ENCODE measurements at regions not wholly inside any gene's neighbourhood (a gene's known extent, or its start where the extent isn't known, plus 50 kb on each side); places are given as distances from the start of the nearest gene placed in this dataset.

GRCh38 chr11:109981031-109981636 is 112.1 kb upstream of the ZC3H12C start:
- Mint-ChIP-seq H3K4me1 (no peaks in the 10 kb centered on the region), H3K36me3 (no peaks in the 10 kb centered on the region), H3K9me3 (peaks cover 0 to 5% (median 0%) of the 10 kb centered on the region in 8 donors), H3K4me3 (no peak overlapping the region), H3K27ac (no peak overlapping the region), H3K27me3 (peaks cover 6 to 13% of the 10 kb centered on the region in 2 donors)
- H3K27me3 ChIP-seq (ENCODE audit: insufficient read depth, low read length): no peaks in the 10 kb centered on the region
- no peak overlapping the region for H3K4me3 ChIP-seq (ENCODE audit: low read length in 2 of 2)
- ChIA-PET POLR2A (ENCODE audit: partially characterized antibody) (no interaction called here), CTCF (ENCODE audit: partially characterized antibody) (no interaction called here)
- H3K27ac ChIP-seq (ENCODE audit: low read depth, low read length): no peak overlapping the region
- no peaks in the 10 kb centered on the region for H3K4me1 ChIP-seq (ENCODE audit: insufficient read depth, low read length)
- no peak for DNase-seq
- no peaks in the 10 kb centered on the region for H3K9me3 ChIP-seq (ENCODE audit: control insufficient read depth in 1 of 2, low read length in 2 of 2)
- intact Hi-C loops (cut with micrococcal nuclease): no loop called here
- H3K36me3 ChIP-seq (ENCODE audit: insufficient read depth, low read length): no peaks in the 10 kb centered on the region

- Mint-ChIP-seq H3K4me1 (no peaks in the 10 kb centered on the region), H3K27ac (peak overlapping the region in 1 of 7 donors; percentile 69), H3K9me3 (peaks cover 0 to 7% (median 0%) of the 10 kb centered on the region in 8 donors), H3K36me3 (no peaks in the 10 kb centered on the region), H3K4me3 (no peak overlapping the region), H3K27me3 (peaks cover 4 to 9% of the 10 kb centered on the region in 2 donors)
- POLR2A ChIA-PET (ENCODE audit: partially characterized antibody): no interaction called here
- no peaks in the 10 kb centered on the region for H3K27me3 ChIP-seq (ENCODE audit: insufficient read depth, low read length)
- no peaks in the 10 kb centered on the region for H3K4me1 ChIP-seq (ENCODE audit: insufficient read depth, low read length)
- no peaks in the 10 kb centered on the region for H3K36me3 ChIP-seq (ENCODE audit: insufficient read depth, low read length)
- no peak overlapping the region for H3K4me3 ChIP-seq (ENCODE audit: low read length in 2 of 2)
- H3K9me3 ChIP-seq (ENCODE audit: control insufficient read depth in 1 of 2, low read length in 2 of 2): no peaks in the 10 kb centered on the region
- intact Hi-C loops (cut with micrococcal nuclease): no loop called here
- CTCF ChIA-PET (ENCODE audit: partially characterized antibody): no interaction called here
- no peak overlapping the region for H3K27ac ChIP-seq (ENCODE audit: low read depth, low read length)
- DNase-seq: no peak
Measured at GRCh38 chr11:109983358-109983757, 109.8 kb upstream of the ZC3H12C start.

DNA sequence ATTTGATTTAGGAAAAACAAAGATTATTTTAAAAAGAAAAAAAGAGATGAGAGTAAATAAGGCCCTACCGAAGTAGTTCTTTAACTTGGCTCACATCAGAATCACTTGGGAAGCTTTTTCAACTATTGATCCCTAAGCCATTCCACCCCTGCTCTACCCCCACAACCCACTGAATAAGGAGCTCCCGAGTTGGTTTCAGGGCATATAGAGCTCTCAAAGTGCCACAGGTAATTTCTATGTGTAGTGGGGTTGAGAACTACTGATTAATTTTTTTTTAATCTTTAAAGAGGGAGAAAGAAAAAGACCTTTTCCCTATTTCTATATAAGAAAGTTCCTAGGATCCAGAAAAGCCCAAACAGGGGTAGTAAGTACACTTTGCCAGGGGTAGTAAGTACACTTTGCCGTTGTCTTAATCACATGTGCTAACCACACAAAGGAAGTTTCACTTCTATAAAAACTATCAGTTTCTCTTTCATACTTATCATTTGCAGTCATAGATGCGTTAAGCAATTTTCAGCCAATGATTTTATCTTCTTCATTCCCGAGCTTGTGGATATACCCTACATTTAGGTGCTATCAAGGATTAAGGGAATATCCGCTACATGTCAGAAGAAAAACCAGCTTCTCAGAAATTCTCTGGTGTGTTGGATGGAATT is 108.4 kb upstream of the ZC3H12C start:
- Mint-ChIP-seq H3K36me3 (no peaks in the 10 kb centered on the region), H3K4me3 (no peak overlapping the region), H3K27me3 (peaks cover 4 to 5% of the 10 kb centered on the region in 2 donors), H3K4me1 (no peaks in the 10 kb centered on the region), H3K9me3 (peaks cover 0 to 7% (median 0%) of the 10 kb centered on the region in 8 donors), H3K27ac (no peak overlapping the region)
- H3K27me3 ChIP-seq (ENCODE audit: insufficient read depth, low read length): no peaks in the 10 kb centered on the region
- no peaks in the 10 kb centered on the region for H3K36me3 ChIP-seq (ENCODE audit: insufficient read depth, low read length)
- ChIA-PET POLR2A (ENCODE audit: partially characterized antibody) (no interaction called here), CTCF (ENCODE audit: partially characterized antibody) (no interaction called here)
- no peak overlapping the region for H3K4me3 ChIP-seq (ENCODE audit: low read length in 2 of 2)
- H3K9me3 ChIP-seq (ENCODE audit: control insufficient read depth in 1 of 2, low read length in 2 of 2): no peaks in the 10 kb centered on the region
- H3K27ac ChIP-seq (ENCODE audit: low read depth, low read length): no peak overlapping the region
- DNase-seq: no peak
- no peaks in the 10 kb centered on the region for H3K4me1 ChIP-seq (ENCODE audit: insufficient read depth, low read length)
- intact Hi-C loops (cut with micrococcal nuclease): no loop called here

- Histone ChIP-seq H3K27me3 (ENCODE audit: insufficient read depth, low read length) (no peaks in the 10 kb centered on the region), H3K4me3 (ENCODE audit: low read length in 2 of 2) (no peak overlapping the region), H3K9me3 (ENCODE audit: control insufficient read depth in 1 of 2, low read length in 2 of 2) (no peaks in the 10 kb centered on the region), H3K36me3 (ENCODE audit: insufficient read depth, low read length) (no peaks in the 10 kb centered on the region), H3K4me1 (ENCODE audit: insufficient read depth, low read length) (no peaks in the 10 kb centered on the region), H3K27ac (ENCODE audit: low read depth, low read length) (no peak overlapping the region)
- ChIA-PET CTCF (ENCODE audit: partially characterized antibody) (no interaction called here), POLR2A (ENCODE audit: partially characterized antibody) (no interaction called here)
- H3K4me3 Mint-ChIP-seq: no peak overlapping the region
- intact Hi-C loops (cut with micrococcal nuclease): no loop called here
- DNase-seq: no peak
- no peaks in the 10 kb centered on the region for H3K4me1 Mint-ChIP-seq
- H3K27me3 Mint-ChIP-seq: peaks cover 4 to 5% of the 10 kb centered on the region in 2 donors
- no peaks in the 10 kb centered on the region for H3K36me3 Mint-ChIP-seq
- peaks cover 0 to 7% (median 0%) of the 10 kb centered on the region in 8 donors for H3K9me3 Mint-ChIP-seq
- H3K27ac Mint-ChIP-seq: no peak overlapping the region
Measured at GRCh38 chr11:109986488-109986887, 106.7 kb upstream of the ZC3H12C start.

GRCh38 chr11:109991835-109992234 is 101.4 kb upstream of the ZC3H12C start:
- ChIA-PET CTCF (ENCODE audit: partially characterized antibody) (no interaction called here), POLR2A (ENCODE audit: partially characterized antibody) (no interaction called here)
- no peaks in the 10 kb centered on the region for H3K27me3 ChIP-seq (ENCODE audit: insufficient read depth, low read length)
- Mint-ChIP-seq H3K4me3 (no peak overlapping the region), H3K36me3 (no peaks in the 10 kb centered on the region), H3K9me3 (no peaks in the 10 kb centered on the region), H3K4me1 (no peaks in the 10 kb centered on the region), H3K27ac (no peak overlapping the region), H3K27me3 (no peaks in the 10 kb centered on the region)
- no peak overlapping the region for H3K4me3 ChIP-seq (ENCODE audit: low read length in 2 of 2)
- H3K4me1 ChIP-seq (ENCODE audit: insufficient read depth, low read length): no peaks in the 10 kb centered on the region
- no peaks in the 10 kb centered on the region for H3K36me3 ChIP-seq (ENCODE audit: insufficient read depth, low read length)
- intact Hi-C loops (cut with micrococcal nuclease): no loop called here
- DNase-seq: no peak
- no peaks in the 10 kb centered on the region for H3K9me3 ChIP-seq (ENCODE audit: control insufficient read depth in 1 of 2, low read length in 2 of 2)
- H3K27ac ChIP-seq (ENCODE audit: low read depth, low read length): no peak overlapping the region

DNA sequence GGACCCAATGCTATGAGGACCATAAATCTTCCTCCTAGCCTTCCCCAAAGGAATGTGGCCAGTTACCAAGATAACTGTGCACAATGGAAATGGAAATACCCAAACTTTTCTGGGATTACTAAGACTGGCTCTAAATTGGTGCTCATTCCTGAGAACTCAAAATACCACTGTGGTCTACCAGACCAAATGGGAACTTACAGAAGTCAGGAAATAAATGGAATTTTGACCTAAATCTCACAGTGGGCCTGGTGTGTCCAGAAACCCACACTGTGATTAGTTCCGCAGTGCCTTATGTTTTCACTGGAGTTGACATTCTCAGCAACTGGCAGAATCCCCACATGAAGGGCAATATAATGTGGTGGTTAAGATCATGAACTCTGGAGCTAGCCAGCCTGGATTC is 99.4 kb upstream of the ZC3H12C start:
- H3K4me1 ChIP-seq (ENCODE audit: insufficient read depth, low read length): no peaks in the 10 kb centered on the region
- H3K36me3 ChIP-seq (ENCODE audit: insufficient read depth, low read length): no peaks in the 10 kb centered on the region
- CTCF ChIA-PET (ENCODE audit: partially characterized antibody): no interaction called here
- Mint-ChIP-seq H3K4me1 (no peaks in the 10 kb centered on the region), H3K36me3 (no peaks in the 10 kb centered on the region), H3K9me3 (no peaks in the 10 kb centered on the region), H3K4me3 (no peak overlapping the region), H3K27ac (no peak overlapping the region), H3K27me3 (no peaks in the 10 kb centered on the region)
- POLR2A ChIA-PET (ENCODE audit: partially characterized antibody): no interaction called here
- H3K4me3 ChIP-seq (ENCODE audit: low read length in 2 of 2): no peak overlapping the region
- intact Hi-C loops (cut with micrococcal nuclease): no loop called here
- no peak for DNase-seq
- H3K27ac ChIP-seq (ENCODE audit: low read depth, low read length): no peak overlapping the region
- no peaks in the 10 kb centered on the region for H3K9me3 ChIP-seq (ENCODE audit: control insufficient read depth in 1 of 2, low read length in 2 of 2)
- H3K27me3 ChIP-seq (ENCODE audit: insufficient read depth, low read length): no peaks in the 10 kb centered on the region

DNA sequence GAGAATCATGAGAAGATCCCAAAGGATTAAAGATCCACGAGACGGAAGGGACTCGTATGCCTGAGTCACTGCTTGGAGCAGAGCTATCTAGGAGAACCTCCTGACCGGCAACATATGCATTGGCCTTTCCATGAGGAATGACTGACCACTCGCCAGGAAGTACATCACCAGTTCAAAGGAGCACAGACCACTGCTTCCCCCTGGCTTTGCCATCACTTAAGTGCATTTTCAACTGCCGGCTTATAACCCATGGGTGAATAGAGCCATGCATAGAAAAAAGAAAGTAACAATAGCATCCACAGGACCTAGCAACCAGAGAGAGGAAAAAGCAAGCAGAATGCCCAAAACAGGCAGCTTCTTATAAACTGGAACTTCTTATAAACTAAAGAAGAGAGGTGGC is 98.3 kb upstream of the ZC3H12C start:
- Histone ChIP-seq H3K4me3 (ENCODE audit: low read length in 2 of 2) (no peak overlapping the region), H3K27me3 (ENCODE audit: insufficient read depth, low read length) (no peaks in the 10 kb centered on the region), H3K9me3 (ENCODE audit: control insufficient read depth in 1 of 2, low read length in 2 of 2) (no peaks in the 10 kb centered on the region), H3K36me3 (ENCODE audit: insufficient read depth, low read length) (no peaks in the 10 kb centered on the region), H3K4me1 (ENCODE audit: insufficient read depth, low read length) (no peaks in the 10 kb centered on the region), H3K27ac (ENCODE audit: low read depth, low read length) (no peak overlapping the region)
- H3K4me3 Mint-ChIP-seq: no peak overlapping the region
- CTCF ChIA-PET (ENCODE audit: partially characterized antibody): no interaction called here
- H3K36me3 Mint-ChIP-seq: no peaks in the 10 kb centered on the region
- H3K27ac Mint-ChIP-seq: no peak overlapping the region
- POLR2A ChIA-PET (ENCODE audit: partially characterized antibody): no interaction called here
- intact Hi-C loops (cut with micrococcal nuclease): no loop called here
- H3K9me3 Mint-ChIP-seq: no peaks in the 10 kb centered on the region
- DNase-seq: no peak
- no peaks in the 10 kb centered on the region for H3K27me3 Mint-ChIP-seq
- no peaks in the 10 kb centered on the region for H3K4me1 Mint-ChIP-seq

Data from CD4-positive, alpha-beta memory T cell (primary cell).